Endothelial cell of umbilical vein (primary cell): ENCODE measurements at regions not wholly inside any gene's neighbourhood (a gene's known extent, or its start where the extent isn't known, plus 50 kb on each side); places are given as distances from the start of the nearest gene placed in this dataset.

Source experiments
- BruUV-seq: library from RNA; stranded (reverse); fragments of 400-500 nt; replicated peaks from 2 replicates; lab custom pipeline; 2021; lab: Mats Ljungman, UMichigan
- CTCF ChIA-PET: fragments of 300-600, 350-600 bp; sonication (Branson Sonifier 250); formaldehyde crosslinking; loops from one replicate; lab custom pipeline; 2021; ENCODE audit warnings: antibody characterized with exemption, inconsistent platforms; lab: Charles Lee
- POLR2A ChIA-PET: fragments of 300-600, 350-600 bp; sonication (Branson Sonifier 250); formaldehyde crosslinking; loops from one replicate; lab custom pipeline; 2021; ENCODE audit warnings: antibody characterized with exemption, inconsistent platforms; lab: Charles Lee
- DNase-seq: peaks from one replicate; pipeline ENCODE4 v3.0.0-alpha.2; 2011; ENCODE audit warnings: low read depth, low spot score
- FAIRE-seq: peaks from 2 replicates; lab custom pipeline; 2011; peaks lifted over from hg19 to GRCh38; lab: Jason Lieb, UNC
- H2AFZ ChIP-seq: 2 replicates; pipeline ENCODE4 v1.6.0; 2012; ENCODE audit warnings: low read depth, low read length, control low read depth, inconsistent platforms
- H3K27ac ChIP-seq: 2 replicates; pipeline ENCODE4 v1.5.1; 2011; ENCODE audit warnings: low read depth, mild to moderate bottlenecking, control low read depth, low read length, moderate library complexity; ENCODE audit not compliant: insufficient read depth
- H3K27me3 ChIP-seq, 2 experiments: 2 replicates each; pipeline versions ENCODE4 v1.6.0 to v1.6.1; 2011; ENCODE audit warnings: low read length in 2 of 2, mixed read lengths in 1 of 2; ENCODE audit not compliant: control insufficient read depth in 2 of 2, insufficient read depth in 2 of 2
- H3K36me3 ChIP-seq, 2 experiments: 2 replicates in 1 of 2; 3 replicates in 1 of 2; pipeline ENCODE4 v1.5.1; 2011; ENCODE audit warnings: low read length in 2 of 2, mild to moderate bottlenecking in 1 of 2, moderate library complexity in 1 of 2; ENCODE audit not compliant: control insufficient read depth in 2 of 2, insufficient read depth in 2 of 2; ENCODE audit errors: extremely low read depth in 1 of 2
- H3K4me1 ChIP-seq: 3 replicates; pipeline ENCODE4 v1.5.1; 2011; ENCODE audit warnings: mild to moderate bottlenecking, low read length; ENCODE audit not compliant: control insufficient read depth, insufficient read depth; ENCODE audit errors: extremely low read depth
- H3K4me2 ChIP-seq: 2 replicates; pipeline ENCODE4 v1.6.1; 2011; ENCODE audit warnings: low read length, control low read depth, mixed read lengths; ENCODE audit not compliant: insufficient read depth
- H3K4me3 ChIP-seq, 3 experiments: fragments of 200-600 bp in 1 of 3; sonication (generic), shearing (Covaris generic) in 1 of 3; replicated peaks in 1 of 3; 2 replicates each; pipeline ENCODE4 v1.5.1; 2011 to 2016; ENCODE audit warnings: control low read depth in 3 of 3, low read length in 3 of 3, mild to moderate bottlenecking in 2 of 3, inconsistent platforms in 1 of 3, low read depth in 1 of 3, moderate library complexity in 1 of 3; ENCODE audit not compliant: insufficient read depth in 1 of 3
- H3K79me2 ChIP-seq: 2 replicates; pipeline ENCODE4 v1.6.0; 2012; ENCODE audit warnings: low read length, inconsistent platforms; ENCODE audit not compliant: control insufficient read depth, insufficient read depth
- H3K9ac ChIP-seq: replicated peaks from 2 replicates; pipeline ENCODE3; 2011; ENCODE audit warnings: low read length, control low read depth; ENCODE audit not compliant: insufficient read depth; ENCODE audit errors: extremely low read depth
- H3K9me1 ChIP-seq: replicated peaks from 3 replicates; pipeline ENCODE4 v1.6.0; 2011; ENCODE audit warnings: mild to moderate bottlenecking, low read length; ENCODE audit not compliant: control insufficient read depth, insufficient read depth; ENCODE audit errors: extremely low read depth
- H3K9me3 ChIP-seq: replicated peaks from 2 replicates; pipeline ENCODE4 v1.5.1; 2012; ENCODE audit warnings: low read length, inconsistent platforms; ENCODE audit not compliant: control insufficient read depth, insufficient read depth
- H4K20me1 ChIP-seq: replicated peaks from 2 replicates; pipeline ENCODE3; 2011; ENCODE audit warnings: mild to moderate bottlenecking, low read length; ENCODE audit not compliant: control insufficient read depth, insufficient read depth; ENCODE audit errors: extremely low read depth
- CTCF ChIP-seq, 2 donors: IDR thresholded peaks; 1 replicate in 1 of 2; 2 replicates in 1 of 2; pipeline ENCODE4 v1.5.1; 2011; ENCODE audit warnings: low read length in 2 of 2, mild to moderate bottlenecking in 2 of 2, moderate library complexity in 2 of 2, control low read depth in 1 of 2, inconsistent platforms in 1 of 2, low read depth in 1 of 2; ENCODE audit not compliant: insufficient read depth in 1 of 2; ENCODE audit errors: extremely low read depth in 1 of 2
- EZH2 ChIP-seq: IDR thresholded peaks from 2 replicates; pipeline ENCODE4 v1.6.1; 2012; ENCODE audit warnings: borderline replicate concordance, low read depth, mild to moderate bottlenecking, moderate library complexity, low read length, inconsistent platforms; ENCODE audit not compliant: severe bottlenecking
- FOS ChIP-seq: IDR thresholded peaks from 2 replicates; pipeline ENCODE4 v1.6.1; 2011; ENCODE audit warnings: mild to moderate bottlenecking, low read length, moderate library complexity, borderline replicate concordance; ENCODE audit not compliant: insufficient read depth
- GATA2 ChIP-seq: IDR thresholded peaks from 2 replicates; pipeline ENCODE4 v1.7.0; 2011; ENCODE audit warnings: low read depth, mild to moderate bottlenecking, moderate library complexity, mixed read lengths, low read length; ENCODE audit not compliant: insufficient read length, insufficient read depth
- JUN ChIP-seq: IDR thresholded peaks from 2 replicates; pipeline ENCODE4 v1.6.1; 2011; ENCODE audit warnings: borderline replicate concordance, low read depth; ENCODE audit not compliant: insufficient read length, insufficient read depth
- MAX ChIP-seq: IDR thresholded peaks from 2 replicates; pipeline ENCODE4 v1.6.1; 2011; ENCODE audit not compliant: insufficient read depth, insufficient read length
- MYC ChIP-seq: IDR thresholded peaks from one replicate; pipeline ENCODE4 v1.6.1; 2011; ENCODE audit warnings: mild to moderate bottlenecking, low read depth, low read length
- POLR2A ChIP-seq: IDR thresholded peaks from 2 replicates; pipeline ENCODE4 v1.6.1; 2012; ENCODE audit warnings: low read depth, mild to moderate bottlenecking, control low read depth, low read length
- POLR2AphosphoS5 ChIP-seq: IDR thresholded peaks from 2 replicates; pipeline ENCODE4 v1.6.1; 2012; ENCODE audit warnings: low read depth, mild to moderate bottlenecking, control low read depth, low read length, moderate library complexity; ENCODE audit not compliant: insufficient read depth
- dilution Hi-C: fragments of 300-500 bp; cut with MboI; formaldehyde crosslinking; loops from one replicate; pipeline ENCODE4 v1.15.0; 2019; ENCODE audit warnings: low sequenced_read_pairs; ENCODE audit not compliant: extremely low pct_ligation_motif_present
- intact Hi-C: fragments of 100-400 bp; cut with micrococcal nuclease; formaldehyde crosslinking; loops from one replicate; pipeline ENCODE4 v1.10.0; 2022

- intact Hi-C loops, result no loop called here
These were observed 237.9 kb downstream of the TLE3 start for GRCh38 chr15:69859866-69860265.

More at GRCh38 chr15:69859866-69860265, 237.9 kb downstream of the TLE3 start:
- FAIRE-seq (no peak), DNase-seq (no peak)
- TF ChIP-seq POLR2AphosphoS5 (no peak), JUN (no peak), POLR2A (no peak), CTCF (IDR thresholded peaks at IDR 0.05; ENCODE audit: extremely low read depth in 1 of 2, insufficient read depth in 1 of 2, low read depth in 1 of 2, low read length in 2 of 2) (no peak), MYC (no peak), GATA2 (no peak), MAX (no peak), EZH2 (no peak), FOS (no peak)
- POLR2A ChIA-PET, result no interaction called here
- CTCF ChIA-PET, result interaction anchor here (0.7 to 1.0 kb wide), 2 partner anchors 44 to 140 kb away, joined by 3 to 4 read pairs; no protein-coding TSS in a partner anchor
- Histone ChIP-seq H3K36me3 (no peaks in the 10 kb centered on the region), H3K4me3 (no peak overlapping the region), H4K20me1 (no peaks in the 10 kb centered on the region), H3K79me2 (no peaks in the 10 kb centered on the region), H3K9me1 (no peaks in the 10 kb centered on the region), H3K4me1 (no peaks in the 10 kb centered on the region), H3K27me3 (no peaks in the 10 kb centered on the region), H2AFZ (no peak overlapping the region), H3K27ac (no peak overlapping the region), H3K4me2 (no peak overlapping the region), H3K9ac (no peak overlapping the region), H3K9me3 (no peaks in the 10 kb centered on the region)
- no TSS peak for BruUV-seq
- dilution Hi-C loops, result no loop called here
